ENCODE measurements at regions not wholly inside any gene's neighbourhood (a gene's known extent, or its start where the extent isn't known, plus 50 kb on each side); places are given as distances from the start of the nearest gene placed in this dataset.

DNA sequence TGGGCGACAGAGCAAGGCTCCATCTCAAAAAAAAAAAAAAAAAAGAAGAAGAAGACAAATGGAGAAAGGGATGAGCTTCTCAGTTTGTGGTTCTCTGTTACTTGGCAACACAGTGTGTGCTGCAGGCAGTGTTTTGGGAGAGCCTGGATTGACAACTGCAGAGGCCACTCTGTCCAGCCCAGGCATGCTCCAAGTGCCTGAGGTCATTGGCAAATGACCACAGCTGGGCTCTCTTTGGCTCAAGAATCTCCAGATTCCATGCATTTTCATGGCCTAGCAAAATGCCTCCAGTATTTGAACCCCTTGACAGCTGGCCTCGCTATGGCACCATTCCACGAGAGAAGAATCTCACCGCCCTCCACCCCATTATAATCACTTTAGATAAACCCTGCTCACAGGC is 126.2 kb downstream of the ANKRD60 start (continued):
- TF ChIP-seq ZBTB33 (IDR thresholded peaks at IDR 0.05; ENCODE audit: extremely low read depth, insufficient replicate concordance, low read length) (no peak), YY1 (IDR thresholded peaks at IDR 0.05; ENCODE audit: extremely low read depth, insufficient replicate concordance, low read depth, low read length) (no peak), POLR2AphosphoS5 (IDR thresholded peaks at IDR 0.05; ENCODE audit: low read depth, low read length) (no peak), CTCF (IDR thresholded peaks at IDR 0.05 in 2 of 3, conservative IDR thresholded peaks at IDR 0.05 in 1 of 3; ENCODE audit: borderline replicate concordance in 1 of 3, insufficient read depth in 1 of 3, low read depth in 2 of 3, low read length in 2 of 3) (no peak), SP1 (IDR thresholded peaks at IDR 0.05; ENCODE audit: low read depth) (no peak), SIN3A (IDR thresholded peaks at IDR 0.05; ENCODE audit: low read depth) (no peak), POLR2A (IDR thresholded peaks at IDR 0.05; ENCODE audit: borderline replicate concordance, extremely low read depth, insufficient read depth, insufficient read length) (no peak), RAD21 (IDR thresholded peaks at IDR 0.05; ENCODE audit: low read depth) (no peak)
- TF ChIP-seq, protein P1, sequence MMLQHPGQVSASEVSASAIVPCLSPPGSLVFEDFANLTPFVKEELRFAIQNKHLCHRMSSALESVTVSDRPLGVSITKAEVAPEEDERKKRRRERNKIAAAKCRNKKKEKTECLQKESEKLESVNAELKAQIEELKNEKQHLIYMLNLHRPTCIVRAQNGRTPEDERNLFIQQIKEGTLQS (IDR thresholded peaks at IDR 0.05), result no peak

- no TSS peak for BruUV-seq (replicated peaks)
- Histone ChIP-seq H3K4me2 (ENCODE audit: low read length) (no peak overlapping the region), H3K4me1 (ENCODE audit: control insufficient read depth in 1 of 2, insufficient read depth in 2 of 2, low read length in 2 of 2) (no peaks in the 10 kb centered on the region), H3K27ac (ENCODE audit: low read depth, low read length) (no peak overlapping the region), H3K36me3 (ENCODE audit: control insufficient read depth in 1 of 2, insufficient read depth in 2 of 2, low read length in 2 of 2) (no peaks in the 10 kb centered on the region), H3K9me3 (ENCODE audit: control insufficient read depth in 1 of 2, insufficient read depth in 1 of 2, low read depth in 1 of 2, low read length in 2 of 2) (no peaks in the 10 kb centered on the region), H2AFZ (ENCODE audit: low read depth, low read length, poor library complexity, severe bottlenecking) (no peak overlapping the region), H3K27me3 (ENCODE audit: insufficient read depth, low read length) (peaks cover 49% of the 10 kb centered on the region), H3K9ac (ENCODE audit: low read length) (no peak overlapping the region), H4K20me1 (ENCODE audit: insufficient read depth) (no peaks in the 10 kb centered on the region), H3K4me3 (replicated peaks in 1 of 2; ENCODE audit: low read depth in 1 of 2, low read length in 2 of 2) (no peak overlapping the region), H3K9me2 (ENCODE audit: insufficient read depth) (no peaks in the 10 kb centered on the region), H3K79me2 (ENCODE audit: insufficient read depth, low read length) (no peaks in the 10 kb centered on the region)
- ChIA-PET CTCF (no interaction called here), RAD21 (ENCODE audit: low non-redundant PET in 1 of 2, low total read pairs in 2 of 2, uncharacterized antibody in 2 of 2, unreplicated experiment in 2 of 2) (no interaction called here), POLR2A (no interaction called here)
- intact Hi-C loops (cut with micrococcal nuclease), result no loop called here
- ATAC-seq, result no peak
- DNase-seq (ENCODE audit: low read depth, low spot score), result no peak
- no peak for TF ChIP-seq CTCF (IDR thresholded peaks at IDR 0.05 in 2 of 3, conservative IDR thresholded peaks at IDR 0.05 in 1 of 3; ENCODE audit: borderline replicate concordance in 1 of 3, insufficient read depth in 1 of 3, low read depth in 2 of 3, low read length in 2 of 3)
- TF ChIP-seq REST (IDR thresholded peaks at IDR 0.05; ENCODE audit: low read depth), result no peak
- no peak for TF ChIP-seq ZFX (IDR thresholded peaks at IDR 0.05)
- no peak for TF ChIP-seq EZH2phosphoT487 (IDR thresholded peaks at IDR 0.05; ENCODE audit: borderline replicate concordance)
- TF ChIP-seq SRF (IDR thresholded peaks at IDR 0.05; ENCODE audit: low read depth), result no peak
- no peak for TF ChIP-seq RAD21 (IDR thresholded peaks at IDR 0.05; ENCODE audit: low read depth)
- no peak for TF ChIP-seq CEBPB (IDR thresholded peaks at IDR 0.05; ENCODE audit: low read depth)
- TF ChIP-seq POLR2A (IDR thresholded peaks at IDR 0.05; ENCODE audit: borderline replicate concordance, extremely low read depth, insufficient read depth, insufficient read length), result no peak
These were observed 127.6 kb downstream of the ANKRD60 start for GRCh38 chr20:58100731-58101356.

Data from HCT116 (cell line).